ENCODE measurements at regions not wholly inside any gene's neighbourhood (a gene's known extent, or its start where the extent isn't known, plus 50 kb on each side); places are given as distances from the start of the nearest gene placed in this dataset.

GRCh38 chr11:39288011-39288410 lies 2171.4 kb downstream of the LRRC4C start:
- FAIRE-seq = no peak

- no peak for FAIRE-seq
These were observed 2191.2 kb downstream of the LRRC4C start for GRCh38 chr11:39268176-39268690.

- no peak for FAIRE-seq
These were observed 2203.8 kb downstream of the LRRC4C start for GRCh38 chr11:39255648-39256047.

DNA sequence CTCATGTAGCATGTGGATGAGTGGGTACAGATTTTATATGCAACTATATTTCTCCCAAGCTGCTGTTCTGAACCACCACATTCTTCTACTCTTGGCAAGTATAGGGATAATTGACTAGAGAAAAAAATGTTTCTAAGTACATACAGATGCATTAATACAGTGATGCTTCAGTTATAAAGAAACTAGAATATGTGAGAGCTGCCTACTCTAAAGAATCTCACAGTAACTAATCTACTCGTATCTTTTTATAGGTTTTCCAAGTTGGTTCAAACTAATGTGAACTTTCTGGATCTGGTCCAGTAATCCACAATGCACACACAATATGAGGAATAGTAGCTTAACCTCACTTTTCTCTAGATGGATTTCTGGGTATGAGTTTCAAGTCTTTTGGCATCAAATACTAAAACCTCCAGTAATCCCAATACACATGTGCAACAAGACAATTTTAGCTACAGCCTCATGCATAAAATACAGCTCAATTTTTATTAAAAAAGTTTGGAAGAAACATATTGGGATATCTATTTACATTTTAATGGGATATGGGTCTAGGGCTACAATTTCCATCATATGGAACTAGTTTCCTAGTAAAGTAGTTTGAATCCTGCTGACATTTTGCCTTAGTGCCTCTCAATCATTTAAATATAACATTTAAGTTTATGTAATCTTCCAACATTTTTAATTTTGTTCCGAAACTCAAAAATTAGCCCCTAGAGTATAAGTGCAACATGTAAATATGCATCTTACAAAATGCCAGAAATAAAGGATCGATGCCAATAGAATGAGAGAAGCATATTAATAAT lies 2209.7 kb downstream of the LRRC4C start:
- FAIRE-seq = no peak

GRCh38 chr11:39247570-39248137 lies 2211.8 kb downstream of the LRRC4C start:
- FAIRE-seq = no peak

- no peak for FAIRE-seq
These were observed 2219.9 kb downstream of the LRRC4C start for GRCh38 chr11:39239553-39239952.

DNA sequence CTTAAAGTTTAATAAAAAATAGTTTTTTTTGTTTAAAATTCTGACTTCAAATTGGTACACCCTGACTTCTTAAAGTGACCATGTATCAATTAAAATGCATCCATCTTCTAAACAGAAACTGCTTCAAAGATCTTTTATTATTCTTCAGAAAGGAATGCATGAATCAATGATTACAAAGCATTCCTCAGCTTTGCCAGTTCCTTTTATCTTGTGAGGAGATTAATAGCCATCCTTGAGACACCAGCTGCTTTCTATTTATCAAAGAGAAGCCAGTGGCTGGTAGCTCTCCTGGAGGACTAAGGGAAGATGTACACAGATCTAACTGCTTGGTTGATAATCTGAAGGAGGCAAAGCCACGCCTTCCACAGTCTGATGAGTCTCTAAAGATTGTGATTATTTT lies 2222.5 kb downstream of the LRRC4C start:
- FAIRE-seq = no peak

DNA sequence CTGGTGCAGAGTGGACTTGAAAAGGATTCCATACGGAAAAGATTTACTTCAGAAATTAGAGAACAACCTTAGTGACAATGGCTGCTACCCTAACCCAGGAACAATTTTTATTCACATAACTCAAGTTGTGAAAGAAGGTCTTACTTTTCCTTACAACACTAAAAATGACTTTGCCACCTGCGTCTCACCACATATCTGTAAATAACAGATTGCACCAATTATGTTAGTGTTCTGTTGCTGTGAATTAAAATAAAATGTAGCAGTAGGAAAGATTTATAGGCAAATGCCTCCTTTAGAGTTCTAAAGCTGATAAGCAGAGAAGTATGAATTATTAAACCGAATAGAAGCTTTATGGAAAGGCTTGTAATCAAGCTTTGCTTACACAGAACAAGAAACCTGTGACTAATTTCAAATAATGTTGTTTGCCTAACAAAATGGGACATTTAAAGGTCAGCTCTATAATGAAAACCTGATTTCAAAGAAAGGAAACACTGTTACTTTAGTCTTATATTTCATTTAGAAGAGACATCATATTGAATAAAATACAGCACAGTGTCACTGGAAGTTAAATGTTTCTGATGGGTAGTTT lies 2237.8 kb downstream of the LRRC4C start:
- FAIRE-seq = no peak

DNA sequence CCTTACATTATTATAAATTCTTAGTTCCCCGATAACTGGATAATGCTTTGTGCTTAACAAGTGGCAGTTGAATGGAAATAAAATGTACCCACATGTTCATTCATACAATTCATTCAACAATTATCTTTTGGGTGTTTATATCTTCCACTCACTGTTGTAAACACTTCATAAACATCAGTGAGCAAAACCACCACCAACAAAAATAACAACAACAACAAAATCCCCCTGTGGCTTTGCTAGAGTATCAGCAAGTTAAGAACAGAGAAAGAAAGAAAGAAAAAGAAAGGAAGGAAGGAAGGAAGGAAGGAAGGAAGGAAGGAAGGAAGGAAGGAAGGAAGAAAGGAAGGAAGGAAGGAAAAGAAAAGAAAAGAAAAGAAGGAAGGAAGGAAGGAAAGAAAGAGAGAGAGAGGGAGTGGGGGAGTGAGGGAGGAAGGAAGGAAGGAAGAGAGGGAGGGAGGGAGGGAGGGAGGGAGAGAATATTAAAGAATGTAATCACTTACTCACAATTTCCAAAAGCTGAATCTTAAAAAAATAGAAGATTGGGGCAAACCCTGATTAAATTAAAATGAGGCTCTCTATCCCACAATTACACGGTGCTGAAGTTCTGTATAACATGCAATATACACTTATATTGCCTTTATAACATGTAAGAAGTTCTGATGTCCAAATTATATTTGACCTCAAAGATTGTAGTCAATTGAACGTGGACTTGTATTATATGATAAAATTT lies 2238.8 kb downstream of the LRRC4C start:
- no peak for FAIRE-seq

- FAIRE-seq = no peak
These were observed 2239.4 kb downstream of the LRRC4C start for GRCh38 chr11:39220069-39220468.

GRCh38 chr11:39209981-39210380 lies 2249.5 kb downstream of the LRRC4C start:
- FAIRE-seq = no peak

DNA sequence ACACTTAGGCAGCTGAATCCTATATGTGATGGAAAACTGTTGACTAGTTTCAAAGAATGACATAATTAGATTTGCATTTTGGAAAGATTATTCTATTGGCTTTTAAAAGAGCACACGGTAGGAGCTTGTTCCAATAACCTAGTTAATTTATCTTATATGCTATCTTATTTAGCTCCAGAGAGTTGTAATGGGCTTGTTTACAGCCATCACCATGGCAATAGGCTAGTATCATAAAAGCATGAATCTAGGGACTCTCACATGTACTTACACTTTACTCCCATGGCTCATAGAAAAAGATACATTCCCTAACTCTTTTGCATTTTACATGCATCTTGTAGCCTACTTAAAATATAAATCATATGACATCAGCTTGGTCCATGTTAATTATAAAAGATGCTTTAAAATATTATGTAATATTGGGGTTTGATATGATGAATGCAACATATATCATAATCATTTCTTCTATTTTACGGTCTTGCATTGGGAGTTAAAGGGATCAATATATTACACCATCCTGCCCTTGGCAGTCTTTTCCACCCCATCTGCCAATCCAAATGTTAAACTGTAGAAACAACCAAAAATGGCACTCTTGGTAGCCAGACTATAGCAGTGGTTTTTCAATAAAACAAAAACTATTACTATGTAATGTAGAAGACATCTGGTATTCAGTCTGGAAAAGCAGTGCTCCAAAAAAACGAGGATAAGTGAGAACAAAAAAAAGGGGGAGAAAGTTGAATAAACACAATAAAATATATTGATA lies 2254.0 kb downstream of the LRRC4C start:
- FAIRE-seq = no peak

DNA sequence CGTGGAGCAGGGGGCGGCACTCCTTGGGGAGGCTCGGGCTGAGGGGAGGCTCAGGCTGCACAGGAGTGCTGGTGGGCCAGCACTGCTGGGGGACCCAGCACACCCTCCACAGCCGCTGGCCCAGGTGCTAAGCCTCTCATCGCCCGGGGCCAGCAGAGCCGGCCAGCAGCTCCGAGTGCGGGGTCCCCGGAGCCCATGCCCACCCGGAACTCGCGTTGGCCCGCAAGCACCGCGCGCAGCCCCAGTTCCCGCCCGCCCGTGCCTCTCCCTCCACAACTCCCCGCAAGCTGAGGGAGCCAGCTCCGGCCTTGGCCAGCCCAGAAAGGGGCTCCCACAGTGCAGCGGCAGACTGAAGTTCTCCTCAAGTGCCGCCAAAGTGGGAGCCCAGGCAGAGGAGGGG lies 2266.8 kb downstream of the LRRC4C start:
- no peak for FAIRE-seq

GRCh38 chr11:39190751-39191150 lies 2268.7 kb downstream of the LRRC4C start:
- no peak for FAIRE-seq

- no peak for FAIRE-seq
These were observed 2281.8 kb downstream of the LRRC4C start for GRCh38 chr11:39177678-39178077.

GRCh38 chr11:39174965-39175364 lies 2284.5 kb downstream of the LRRC4C start:
- FAIRE-seq = no peak

- no peak for FAIRE-seq
These were observed 2285.3 kb downstream of the LRRC4C start for GRCh38 chr11:39174196-39174595.

DNA sequence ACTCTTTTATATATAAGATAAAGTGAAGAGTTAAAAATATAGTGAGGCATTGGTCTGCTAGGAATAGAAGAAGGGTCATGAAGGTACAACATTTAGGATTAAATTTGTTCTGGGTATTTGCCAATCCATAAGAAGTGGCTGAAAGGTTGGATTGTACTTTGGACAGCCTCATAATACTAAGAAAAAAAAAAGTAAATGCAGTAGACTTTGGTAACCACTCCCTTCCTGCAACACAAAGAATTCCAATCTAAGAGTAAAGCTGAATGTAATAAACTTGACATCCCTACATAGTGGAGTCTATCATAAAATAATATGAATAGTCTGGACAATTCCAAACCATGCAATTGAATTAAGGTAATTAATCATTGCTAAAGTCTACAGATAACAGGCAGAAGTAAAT lies 2294.4 kb downstream of the LRRC4C start:
- no peak for FAIRE-seq

DNA sequence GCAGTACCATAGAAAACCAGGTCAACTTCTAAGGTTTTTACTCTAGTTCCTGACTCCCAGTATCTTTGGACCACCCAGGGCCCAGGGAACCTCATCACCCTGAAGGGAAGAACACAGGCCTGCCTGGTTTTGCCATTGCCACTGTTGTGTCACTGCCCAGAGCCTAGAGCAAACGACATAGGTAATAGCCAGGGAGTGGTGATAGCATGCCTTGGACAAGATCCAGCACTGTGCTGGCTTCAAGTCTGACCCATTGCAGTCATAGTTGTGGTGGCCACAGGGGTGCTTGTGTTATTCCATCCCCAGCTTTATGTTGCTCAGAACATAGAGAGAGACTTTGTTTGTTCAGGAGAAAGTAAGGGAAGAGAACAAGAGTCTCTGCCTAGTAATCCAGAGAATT lies 2310.2 kb downstream of the LRRC4C start:
- no peak for FAIRE-seq

DNA sequence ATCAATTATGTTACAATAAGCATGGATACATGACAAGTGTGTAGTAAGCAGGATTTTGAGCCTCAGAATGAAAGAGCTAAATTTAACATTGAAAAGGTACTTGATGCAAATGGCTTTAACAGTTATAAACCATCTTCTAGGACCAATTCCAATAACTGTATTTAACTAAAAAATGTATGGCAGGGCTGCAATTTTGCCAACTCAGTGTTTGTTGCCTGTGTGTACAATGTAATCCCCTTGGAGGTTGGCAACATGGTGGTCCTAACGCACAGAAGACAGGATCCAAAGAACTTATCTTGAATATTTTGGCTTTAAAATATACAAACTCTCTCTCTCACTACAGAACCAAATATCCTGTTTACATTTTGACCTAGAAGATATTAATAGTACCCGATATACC lies 2314.1 kb downstream of the LRRC4C start:
- no peak for FAIRE-seq

- no peak for FAIRE-seq
These were observed 2314.9 kb downstream of the LRRC4C start for GRCh38 chr11:39144351-39145130.

DNA sequence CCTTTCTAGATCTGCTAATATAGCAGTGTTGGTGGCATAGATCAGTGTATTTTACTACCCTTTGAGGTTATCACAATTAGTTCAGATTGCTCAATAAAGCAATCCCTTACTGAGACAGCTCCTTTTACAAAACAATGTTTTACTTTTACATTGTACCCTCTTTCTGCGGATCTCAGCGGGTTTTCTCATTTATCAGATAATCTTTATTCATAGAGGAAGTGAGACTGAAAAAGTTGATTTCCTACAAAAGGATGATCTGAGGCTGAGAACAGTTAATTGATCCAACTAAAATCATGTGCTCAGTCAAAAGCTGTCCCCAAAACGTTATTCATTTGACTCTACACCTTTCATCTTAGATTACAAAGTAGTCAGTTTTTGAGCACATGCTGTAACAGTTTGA lies 2319.9 kb downstream of the LRRC4C start:
- no peak for FAIRE-seq

All from G401.6 (cell line).